ENCODE measurements at regions not wholly inside any gene's neighbourhood (a gene's known extent, or its start where the extent isn't known, plus 50 kb on each side); places are given as distances from the start of the nearest gene placed in this dataset.
A peak's percentile ranks its signal among the peaks of the same experiment; 100 is the strongest.

GRCh38 chr1:118828038-118828437 lies 160.1 kb downstream of the TBX15 start:
- H3K27me3 ChIP-seq (ENCODE audit: insufficient read depth, low read length), result no peaks in the 10 kb centered on the region
- no peak overlapping the region for H3K4me3 ChIP-seq (ENCODE audit: low read depth, low read length)
- no peak overlapping the region for H2AFZ ChIP-seq (ENCODE audit: low read length, unreplicated experiment)
- H3K4me1 ChIP-seq (ENCODE audit: control insufficient read depth, insufficient read depth, low read length, unreplicated experiment), result no peaks in the 10 kb centered on the region
- H3K79me2 ChIP-seq (ENCODE audit: control insufficient read depth, insufficient read depth, low read length, unreplicated experiment), result no peaks in the 10 kb centered on the region
- H3K36me3 ChIP-seq (ENCODE audit: insufficient read depth, low read length), result no peaks in the 10 kb centered on the region
- no peak overlapping the region for H3K27ac ChIP-seq (ENCODE audit: low read depth, low read length)

DNA sequence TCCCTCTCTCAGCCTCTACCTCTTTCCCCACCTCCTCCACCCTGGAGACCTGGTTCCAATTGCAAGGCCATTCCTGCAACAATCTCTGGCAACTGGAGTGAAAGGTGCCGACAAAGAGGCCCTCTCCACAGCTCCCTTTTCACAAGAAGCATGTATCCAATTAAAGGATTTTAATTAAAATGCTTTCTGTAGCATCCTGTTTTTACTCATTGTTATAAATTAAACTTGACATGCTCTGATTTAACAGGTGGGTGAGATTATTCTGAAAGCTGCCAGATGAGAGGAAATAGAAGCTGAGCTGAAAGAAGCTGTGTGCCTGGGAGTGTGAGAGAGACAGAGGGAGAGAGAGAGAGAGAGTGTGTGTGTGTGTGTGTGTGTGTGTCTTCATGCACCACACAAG lies 160.5 kb downstream of the TBX15 start:
- H3K79me2 ChIP-seq (ENCODE audit: control insufficient read depth, insufficient read depth, low read length, unreplicated experiment), result no peaks in the 10 kb centered on the region
- H3K4me1 ChIP-seq (ENCODE audit: control insufficient read depth, insufficient read depth, low read length, unreplicated experiment), result no peaks in the 10 kb centered on the region
- no peak overlapping the region for H3K27ac ChIP-seq (ENCODE audit: low read depth, low read length)
- no peaks in the 10 kb centered on the region for H3K36me3 ChIP-seq (ENCODE audit: insufficient read depth, low read length)
- no peaks in the 10 kb centered on the region for H3K27me3 ChIP-seq (ENCODE audit: insufficient read depth, low read length)
- no peak overlapping the region for H3K4me3 ChIP-seq (ENCODE audit: low read depth, low read length)
- H2AFZ ChIP-seq (ENCODE audit: low read length, unreplicated experiment), result no peak overlapping the region

- H3K27ac ChIP-seq (ENCODE audit: low read depth, low read length), result no peak overlapping the region
- no peaks in the 10 kb centered on the region for H3K27me3 ChIP-seq (ENCODE audit: insufficient read depth, low read length)
- H3K36me3 ChIP-seq (ENCODE audit: insufficient read depth, low read length), result no peaks in the 10 kb centered on the region
- no peaks in the 10 kb centered on the region for H3K4me1 ChIP-seq (ENCODE audit: control insufficient read depth, insufficient read depth, low read length, unreplicated experiment)
- no peak overlapping the region for H2AFZ ChIP-seq (ENCODE audit: low read length, unreplicated experiment)
- H3K79me2 ChIP-seq (ENCODE audit: control insufficient read depth, insufficient read depth, low read length, unreplicated experiment), result no peaks in the 10 kb centered on the region
- H3K4me3 ChIP-seq (ENCODE audit: low read depth, low read length), result no peak overlapping the region
Observed at GRCh38 chr1:118827207-118827606, 160.9 kb downstream of the TBX15 start.

GRCh38 chr1:118826669-118827068 lies 161.5 kb downstream of the TBX15 start:
- Histone ChIP-seq H3K36me3 (ENCODE audit: insufficient read depth, low read length) (no peaks in the 10 kb centered on the region), H3K79me2 (ENCODE audit: control insufficient read depth, insufficient read depth, low read length, unreplicated experiment) (no peaks in the 10 kb centered on the region), H3K27me3 (ENCODE audit: insufficient read depth, low read length) (no peaks in the 10 kb centered on the region), H2AFZ (ENCODE audit: low read length, unreplicated experiment) (no peak overlapping the region), H3K27ac (ENCODE audit: low read depth, low read length) (no peak overlapping the region), H3K4me3 (ENCODE audit: low read depth, low read length) (no peak overlapping the region), H3K4me1 (ENCODE audit: control insufficient read depth, insufficient read depth, low read length, unreplicated experiment) (peaks cover 2% of the 10 kb centered on the region)

DNA sequence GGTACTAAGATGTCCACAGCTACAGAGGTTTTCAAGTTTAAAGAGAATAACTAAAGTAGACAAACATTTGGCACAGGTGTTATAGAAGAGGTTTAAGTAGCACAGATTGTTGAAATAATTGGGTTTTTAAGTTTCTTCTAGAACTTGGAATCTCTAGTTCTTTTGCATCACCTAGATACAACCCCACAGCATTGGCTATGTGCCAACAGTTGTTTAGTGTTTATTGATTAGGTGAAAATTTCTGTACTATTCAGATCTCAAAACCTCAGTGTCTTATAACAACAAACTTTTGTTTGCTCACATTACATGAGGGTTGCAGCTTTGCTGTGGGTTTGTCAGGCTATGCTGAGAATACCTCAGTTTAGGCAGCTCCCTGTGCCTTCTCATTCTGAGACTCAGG lies 162.5 kb downstream of the TBX15 start:
- Histone ChIP-seq H3K27me3 (ENCODE audit: insufficient read depth, low read length) (no peaks in the 10 kb centered on the region), H2AFZ (ENCODE audit: low read length, unreplicated experiment) (no peak overlapping the region), H3K4me1 (ENCODE audit: control insufficient read depth, insufficient read depth, low read length, unreplicated experiment) (peaks cover 10% of the 10 kb centered on the region), H3K79me2 (ENCODE audit: control insufficient read depth, insufficient read depth, low read length, unreplicated experiment) (no peaks in the 10 kb centered on the region), H3K27ac (ENCODE audit: low read depth, low read length) (no peak overlapping the region), H3K36me3 (ENCODE audit: insufficient read depth, low read length) (no peaks in the 10 kb centered on the region), H3K4me3 (ENCODE audit: low read depth, low read length) (no peak overlapping the region)

DNA sequence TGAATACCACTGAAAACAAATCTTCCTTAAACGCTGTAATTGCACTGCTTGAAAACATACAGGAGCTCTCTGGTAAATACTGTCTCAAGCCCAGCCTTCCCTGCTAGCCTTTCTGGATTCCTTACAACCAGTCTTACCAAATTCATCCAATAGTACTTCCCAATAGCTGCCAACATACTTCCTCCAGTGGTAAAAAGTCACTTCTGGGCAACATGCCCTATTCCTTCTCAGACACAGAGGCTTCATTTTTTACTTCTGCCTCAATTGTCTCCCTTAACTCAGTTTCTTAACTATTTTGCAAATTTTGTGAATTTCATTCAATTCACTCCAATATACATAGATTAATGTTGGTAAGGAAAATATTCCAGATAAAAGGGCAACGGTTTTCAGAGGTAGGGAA lies 166.3 kb downstream of the TBX15 start:
- Histone ChIP-seq H2AFZ (ENCODE audit: low read length, unreplicated experiment) (no peak overlapping the region), H3K27me3 (ENCODE audit: insufficient read depth, low read length) (no peaks in the 10 kb centered on the region), H3K27ac (ENCODE audit: low read depth, low read length) (peak overlapping the region; percentile 8; the same call in 1 of the 2 replicates), H3K79me2 (ENCODE audit: control insufficient read depth, insufficient read depth, low read length, unreplicated experiment) (no peaks in the 10 kb centered on the region), H3K4me3 (ENCODE audit: low read depth, low read length) (peak overlapping the region; percentile 12; the same call in 1 of the 2 replicates), H3K36me3 (ENCODE audit: insufficient read depth, low read length) (no peaks in the 10 kb centered on the region), H3K4me1 (ENCODE audit: control insufficient read depth, insufficient read depth, low read length, unreplicated experiment) (peaks cover 14% of the 10 kb centered on the region)

GRCh38 chr1:118820864-118821263 lies 167.3 kb downstream of the TBX15 start:
- Histone ChIP-seq H3K36me3 (ENCODE audit: insufficient read depth, low read length) (no peaks in the 10 kb centered on the region), H3K79me2 (ENCODE audit: control insufficient read depth, insufficient read depth, low read length, unreplicated experiment) (no peaks in the 10 kb centered on the region), H3K4me3 (ENCODE audit: low read depth, low read length) (no peak overlapping the region), H3K27ac (ENCODE audit: low read depth, low read length) (peak overlapping the region; percentile 35), H2AFZ (ENCODE audit: low read length, unreplicated experiment) (peak overlapping the region; percentile 40), H3K4me1 (ENCODE audit: control insufficient read depth, insufficient read depth, low read length, unreplicated experiment) (peaks cover 20% of the 10 kb centered on the region), H3K27me3 (ENCODE audit: insufficient read depth, low read length) (no peaks in the 10 kb centered on the region)

DNA sequence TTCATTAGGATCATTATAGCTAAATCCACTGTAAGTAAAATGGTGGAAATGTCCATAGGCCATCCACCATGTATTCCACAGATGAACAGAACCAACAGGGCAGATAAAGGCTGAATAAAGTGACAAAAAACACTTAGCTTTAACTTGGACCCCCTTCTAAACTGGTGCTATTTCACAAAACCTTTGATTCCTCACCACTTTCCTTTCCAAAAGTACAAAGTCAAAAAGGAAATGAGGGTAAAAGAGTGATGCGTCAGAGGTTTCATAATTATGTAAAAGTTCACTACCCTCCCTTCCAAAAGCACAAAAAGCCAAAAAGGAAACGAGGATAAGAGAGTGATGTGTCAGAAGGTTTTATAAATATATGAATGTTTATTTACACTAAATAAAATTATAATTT lies 172.2 kb downstream of the TBX15 start:
- Histone ChIP-seq H3K4me1 (ENCODE audit: control insufficient read depth, insufficient read depth, low read length, unreplicated experiment) (peaks cover 21% of the 10 kb centered on the region), H3K36me3 (ENCODE audit: insufficient read depth, low read length) (no peaks in the 10 kb centered on the region), H3K27me3 (ENCODE audit: insufficient read depth, low read length) (no peaks in the 10 kb centered on the region), H2AFZ (ENCODE audit: low read length, unreplicated experiment) (peak overlapping the region; percentile 89), H3K4me3 (ENCODE audit: low read depth, low read length) (peak overlapping the region; percentile 35), H3K27ac (ENCODE audit: low read depth, low read length) (peak overlapping the region; percentile 93), H3K79me2 (ENCODE audit: control insufficient read depth, insufficient read depth, low read length, unreplicated experiment) (no peaks in the 10 kb centered on the region)

GRCh38 chr1:118812555-118812954 lies 175.6 kb downstream of the TBX15 start:
- Histone ChIP-seq H3K27me3 (ENCODE audit: insufficient read depth, low read length) (no peaks in the 10 kb centered on the region), H3K36me3 (ENCODE audit: insufficient read depth, low read length) (no peaks in the 10 kb centered on the region), H3K79me2 (ENCODE audit: control insufficient read depth, insufficient read depth, low read length, unreplicated experiment) (no peaks in the 10 kb centered on the region), H3K4me3 (ENCODE audit: low read depth, low read length) (no peak overlapping the region), H3K4me1 (ENCODE audit: control insufficient read depth, insufficient read depth, low read length, unreplicated experiment) (peaks cover 22% of the 10 kb centered on the region), H3K27ac (ENCODE audit: low read depth, low read length) (no peak overlapping the region), H2AFZ (ENCODE audit: low read length, unreplicated experiment) (no peak overlapping the region)

DNA sequence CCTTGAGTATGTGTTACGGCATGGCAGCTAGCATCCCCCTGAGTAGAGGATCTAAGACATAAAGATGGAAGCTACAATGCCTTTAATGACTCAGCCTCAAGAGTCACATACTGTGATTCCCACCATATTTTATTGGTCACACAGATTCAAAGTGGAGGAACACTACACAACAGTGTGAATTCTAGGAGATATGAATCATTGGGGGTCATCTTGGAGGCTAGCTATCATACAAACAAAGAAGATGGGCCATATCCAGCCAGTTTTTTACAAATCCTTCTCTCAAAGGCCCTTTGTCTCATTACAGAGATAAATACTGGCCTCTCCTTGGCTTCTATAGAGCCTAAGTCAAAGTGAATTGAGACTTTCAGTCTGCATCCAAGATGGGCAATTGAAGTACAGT lies 177.0 kb downstream of the TBX15 start:
- peak overlapping the region; percentile 28 for H2AFZ ChIP-seq (ENCODE audit: low read length, unreplicated experiment)
- H3K4me1 ChIP-seq (ENCODE audit: control insufficient read depth, insufficient read depth, low read length, unreplicated experiment), result peaks cover 13% of the 10 kb centered on the region
- no peaks in the 10 kb centered on the region for H3K27me3 ChIP-seq (ENCODE audit: insufficient read depth, low read length)
- no peak overlapping the region for H3K4me3 ChIP-seq (ENCODE audit: low read depth, low read length)
- no peaks in the 10 kb centered on the region for H3K36me3 ChIP-seq (ENCODE audit: insufficient read depth, low read length)
- H3K27ac ChIP-seq (ENCODE audit: low read depth, low read length), result no peak overlapping the region
- H3K79me2 ChIP-seq (ENCODE audit: control insufficient read depth, insufficient read depth, low read length, unreplicated experiment), result no peaks in the 10 kb centered on the region

DNA sequence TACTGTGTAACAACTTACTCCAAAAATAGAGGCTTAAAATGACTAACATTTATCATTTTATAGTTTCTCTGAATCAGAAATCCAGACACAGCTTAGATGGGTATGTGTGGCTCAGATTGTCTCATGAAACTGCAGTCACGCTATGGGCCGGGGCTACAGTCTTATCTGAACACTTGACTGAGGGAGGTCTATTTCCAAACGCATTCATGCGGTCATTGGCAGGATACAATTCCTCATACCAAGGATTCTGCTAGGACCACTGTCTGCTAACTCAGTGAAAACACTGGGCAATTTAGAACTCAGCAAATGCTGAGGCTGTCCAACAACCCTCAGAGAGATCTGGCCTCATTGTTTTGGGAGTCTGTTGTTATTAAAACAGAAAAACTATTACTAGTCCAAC lies 178.6 kb downstream of the TBX15 start:
- H3K4me3 ChIP-seq (ENCODE audit: low read depth, low read length), result no peak overlapping the region
- H3K36me3 ChIP-seq (ENCODE audit: insufficient read depth, low read length), result no peaks in the 10 kb centered on the region
- no peaks in the 10 kb centered on the region for H3K79me2 ChIP-seq (ENCODE audit: control insufficient read depth, insufficient read depth, low read length, unreplicated experiment)
- peaks cover 4% of the 10 kb centered on the region for H3K4me1 ChIP-seq (ENCODE audit: control insufficient read depth, insufficient read depth, low read length, unreplicated experiment)
- H3K27me3 ChIP-seq (ENCODE audit: insufficient read depth, low read length), result no peaks in the 10 kb centered on the region
- H2AFZ ChIP-seq (ENCODE audit: low read length, unreplicated experiment), result no peak overlapping the region
- H3K27ac ChIP-seq (ENCODE audit: low read depth, low read length), result no peak overlapping the region

All from ACC112 (cell line).